Activated T-cell treated with anti-CD3 and anti-CD28 coated beads, Interleukin-2, amount 50 U/mL, for 24 hours (primary cell): ENCODE measurements at regions not wholly inside any gene's neighbourhood (a gene's known extent, or its start where the extent isn't known, plus 50 kb on each side); places are given as distances from the start of the nearest gene placed in this dataset.

ENCODE experiments used
- DNase-seq: peaks from one replicate; pipeline ENCODE4 v3.0.0-alpha.2; 2020
- H3K27ac Mint-ChIP-seq: 2 replicates; pipeline ENCODE4 v1.8.0; 2020; ENCODE audit warnings: mild to moderate bottlenecking, mixed read lengths
- H3K27me3 Mint-ChIP-seq: 2 replicates; pipeline ENCODE4 v1.8.0; 2020; ENCODE audit warnings: mixed read lengths
- H3K36me3 Mint-ChIP-seq: 2 replicates; pipeline ENCODE4 v1.8.0; 2020; ENCODE audit warnings: low read depth, mixed read lengths
- H3K4me1 Mint-ChIP-seq: 2 replicates; pipeline ENCODE4 v1.8.0; 2020; ENCODE audit warnings: low read depth, mixed read lengths
- H3K4me3 Mint-ChIP-seq: 2 replicates; pipeline ENCODE4 v1.8.0; 2020; ENCODE audit warnings: mild to moderate bottlenecking, moderate library complexity, mixed read lengths
- H3K9me3 Mint-ChIP-seq: 2 replicates; pipeline ENCODE4 v1.8.0; 2020; ENCODE audit warnings: mixed read lengths

- Mint-ChIP-seq H3K9me3 (peaks cover 3% of the 10 kb centered on the region), H3K4me3 (no peak overlapping the region), H3K27me3 (no peaks in the 10 kb centered on the region), H3K36me3 (no peaks in the 10 kb centered on the region), H3K4me1 (no peaks in the 10 kb centered on the region), H3K27ac (no peak overlapping the region)
- no peak for DNase-seq
Observed at GRCh38 chr5:3818624-3819023, 223.0 kb downstream of the IRX1 start.

- Mint-ChIP-seq H3K36me3 (no peaks in the 10 kb centered on the region), H3K27ac (no peak overlapping the region), H3K4me1 (no peaks in the 10 kb centered on the region), H3K4me3 (no peak overlapping the region), H3K27me3 (no peaks in the 10 kb centered on the region), H3K9me3 (no peaks in the 10 kb centered on the region)
- DNase-seq = no peak
Observed at GRCh38 chr5:3825531-3826451, 230.2 kb downstream of the IRX1 start.

- no peaks in the 10 kb centered on the region for H3K36me3 Mint-ChIP-seq
- no peaks in the 10 kb centered on the region for H3K27me3 Mint-ChIP-seq
- H3K4me3 Mint-ChIP-seq = no peak overlapping the region
- no peak overlapping the region for H3K27ac Mint-ChIP-seq
- no peak for DNase-seq
- H3K9me3 Mint-ChIP-seq = no peaks in the 10 kb centered on the region
- no peaks in the 10 kb centered on the region for H3K4me1 Mint-ChIP-seq
Observed at GRCh38 chr5:3827624-3828023, 232.0 kb downstream of the IRX1 start.

GRCh38 chr5:3828761-3829160 is 233.1 kb downstream of the IRX1 start:
- no peak for DNase-seq
- Mint-ChIP-seq H3K27ac (no peak overlapping the region), H3K4me3 (no peak overlapping the region), H3K36me3 (no peaks in the 10 kb centered on the region), H3K9me3 (no peaks in the 10 kb centered on the region), H3K27me3 (no peaks in the 10 kb centered on the region), H3K4me1 (no peaks in the 10 kb centered on the region)

- no peaks in the 10 kb centered on the region for H3K9me3 Mint-ChIP-seq
- no peak overlapping the region for H3K4me3 Mint-ChIP-seq
- H3K27me3 Mint-ChIP-seq = no peaks in the 10 kb centered on the region
- DNase-seq = no peak
- H3K36me3 Mint-ChIP-seq = no peaks in the 10 kb centered on the region
- no peak overlapping the region for H3K27ac Mint-ChIP-seq
- H3K4me1 Mint-ChIP-seq = no peaks in the 10 kb centered on the region
Observed at GRCh38 chr5:3833566-3833965, 237.9 kb downstream of the IRX1 start.

- H3K4me1 Mint-ChIP-seq = no peaks in the 10 kb centered on the region
- H3K27ac Mint-ChIP-seq = no peak overlapping the region
Observed at GRCh38 chr5:3835811-3836210, 240.2 kb downstream of the IRX1 start.

GRCh38 chr5:3836528-3836927 is 240.9 kb downstream of the IRX1 start:
- no peak for DNase-seq
- no peaks in the 10 kb centered on the region for H3K36me3 Mint-ChIP-seq
- H3K9me3 Mint-ChIP-seq = no peaks in the 10 kb centered on the region
- no peaks in the 10 kb centered on the region for H3K27me3 Mint-ChIP-seq
- H3K27ac Mint-ChIP-seq = no peak overlapping the region
- no peak overlapping the region for H3K4me3 Mint-ChIP-seq
- no peaks in the 10 kb centered on the region for H3K4me1 Mint-ChIP-seq

More at GRCh38 chr5:3835811-3836210, 240.2 kb downstream of the IRX1 start:
- Mint-ChIP-seq H3K9me3 (no peaks in the 10 kb centered on the region), H3K36me3 (no peaks in the 10 kb centered on the region), H3K4me3 (no peak overlapping the region), H3K27me3 (no peaks in the 10 kb centered on the region)
- DNase-seq = no peak

DNA sequence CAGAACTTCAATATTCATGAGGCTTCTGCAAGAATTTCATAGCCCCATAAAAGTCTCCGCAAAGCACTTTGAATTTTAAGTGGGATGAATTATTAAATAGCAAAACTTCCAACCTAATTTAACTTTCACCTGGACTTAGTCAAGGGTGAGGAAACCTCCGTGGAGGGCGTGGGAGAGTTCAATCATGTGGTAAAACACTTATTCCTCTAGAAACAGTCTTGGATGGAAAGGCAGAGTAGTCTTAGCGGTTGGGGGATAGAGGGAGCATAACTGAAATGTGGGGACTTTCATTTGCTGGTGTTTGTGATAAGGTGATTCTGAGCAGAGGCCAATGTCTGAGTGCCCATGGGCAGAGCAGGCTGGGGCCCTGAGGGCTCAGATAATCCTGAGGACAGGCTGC is 241.9 kb downstream of the IRX1 start:
- no peak overlapping the region for H3K4me3 Mint-ChIP-seq
- no peaks in the 10 kb centered on the region for H3K4me1 Mint-ChIP-seq
- no peaks in the 10 kb centered on the region for H3K27me3 Mint-ChIP-seq
- H3K36me3 Mint-ChIP-seq = no peaks in the 10 kb centered on the region
- H3K27ac Mint-ChIP-seq = no peak overlapping the region
- no peaks in the 10 kb centered on the region for H3K9me3 Mint-ChIP-seq
- no peak for DNase-seq

- DNase-seq = no peak
- H3K36me3 Mint-ChIP-seq = no peaks in the 10 kb centered on the region
- H3K27me3 Mint-ChIP-seq = no peaks in the 10 kb centered on the region
- no peaks in the 10 kb centered on the region for H3K4me1 Mint-ChIP-seq
- H3K9me3 Mint-ChIP-seq = no peaks in the 10 kb centered on the region
- no peak overlapping the region for H3K27ac Mint-ChIP-seq
- H3K4me3 Mint-ChIP-seq = no peak overlapping the region
Observed at GRCh38 chr5:3839151-3839550, 243.5 kb downstream of the IRX1 start.

DNA sequence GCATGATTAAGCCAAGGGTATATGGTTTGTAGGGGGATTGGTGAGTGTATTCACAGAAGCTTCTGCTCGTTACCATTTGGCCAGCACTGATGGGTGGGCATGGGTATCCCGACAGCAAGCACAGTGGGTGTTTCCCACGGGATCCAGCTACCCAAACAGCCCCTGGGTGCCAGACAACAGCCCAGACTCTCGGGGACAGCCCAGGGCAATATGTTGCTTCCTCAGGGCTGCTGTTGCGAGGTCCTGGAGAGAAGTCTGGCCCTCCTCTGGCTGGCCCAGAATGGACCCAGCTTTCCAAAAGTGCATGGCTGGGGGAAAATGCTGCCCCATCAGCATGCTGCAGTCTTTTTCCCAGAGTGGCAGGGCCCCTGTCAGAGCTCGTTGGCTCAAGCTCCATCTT is 247.0 kb downstream of the IRX1 start:
- DNase-seq = no peak
- H3K27ac Mint-ChIP-seq = no peak overlapping the region
- H3K27me3 Mint-ChIP-seq = no peaks in the 10 kb centered on the region
- no peaks in the 10 kb centered on the region for H3K36me3 Mint-ChIP-seq
- H3K4me1 Mint-ChIP-seq = no peaks in the 10 kb centered on the region
- H3K4me3 Mint-ChIP-seq = no peak overlapping the region
- no peaks in the 10 kb centered on the region for H3K9me3 Mint-ChIP-seq

- DNase-seq = no peak
- H3K4me3 Mint-ChIP-seq = no peak overlapping the region
- no peaks in the 10 kb centered on the region for H3K36me3 Mint-ChIP-seq
- H3K27me3 Mint-ChIP-seq = no peaks in the 10 kb centered on the region
- H3K4me1 Mint-ChIP-seq = no peaks in the 10 kb centered on the region
- peaks cover 2% of the 10 kb centered on the region for H3K9me3 Mint-ChIP-seq
- H3K27ac Mint-ChIP-seq = no peak overlapping the region
Observed at GRCh38 chr5:3843706-3844105, 248.1 kb downstream of the IRX1 start.

- H3K36me3 Mint-ChIP-seq = no peaks in the 10 kb centered on the region
- H3K27ac Mint-ChIP-seq = no peak overlapping the region
- no peak for DNase-seq
- H3K27me3 Mint-ChIP-seq = no peaks in the 10 kb centered on the region
- H3K4me1 Mint-ChIP-seq = no peaks in the 10 kb centered on the region
- H3K9me3 Mint-ChIP-seq = peaks cover 2% of the 10 kb centered on the region
- H3K4me3 Mint-ChIP-seq = no peak overlapping the region
Observed at GRCh38 chr5:3844266-3844665, 248.6 kb downstream of the IRX1 start.

DNA sequence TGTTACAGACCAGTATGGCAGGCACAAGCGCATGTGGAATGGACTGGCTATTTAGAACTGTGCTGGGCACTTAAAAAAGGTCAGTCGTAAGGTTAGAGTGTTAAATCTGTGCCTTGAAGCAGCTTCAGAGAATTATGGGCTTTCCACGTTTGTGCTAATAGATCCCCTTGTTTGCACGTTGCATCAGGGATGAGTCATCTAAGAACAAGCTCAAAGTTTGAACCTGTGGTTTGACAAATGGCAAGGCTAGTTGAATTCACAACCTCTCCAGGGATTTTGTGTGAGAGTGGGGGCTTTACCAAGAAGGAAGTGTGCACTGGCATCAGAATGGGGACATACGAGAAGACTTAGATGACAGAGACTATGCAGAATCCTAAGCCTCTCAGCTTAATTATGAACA is 249.6 kb downstream of the IRX1 start:
- H3K36me3 Mint-ChIP-seq = no peaks in the 10 kb centered on the region
- DNase-seq = no peak
- peaks cover 4% of the 10 kb centered on the region for H3K9me3 Mint-ChIP-seq
- no peaks in the 10 kb centered on the region for H3K4me1 Mint-ChIP-seq
- H3K27ac Mint-ChIP-seq = no peak overlapping the region
- H3K27me3 Mint-ChIP-seq = no peaks in the 10 kb centered on the region
- H3K4me3 Mint-ChIP-seq = no peak overlapping the region

- no peak overlapping the region for H3K4me3 Mint-ChIP-seq
- no peaks in the 10 kb centered on the region for H3K36me3 Mint-ChIP-seq
- H3K27ac Mint-ChIP-seq = no peak overlapping the region
- no peaks in the 10 kb centered on the region for H3K27me3 Mint-ChIP-seq
- H3K4me1 Mint-ChIP-seq = no peaks in the 10 kb centered on the region
- DNase-seq = no peak
- peaks cover 4% of the 10 kb centered on the region for H3K9me3 Mint-ChIP-seq
Observed at GRCh38 chr5:3852161-3852916, 256.7 kb downstream of the IRX1 start.

- no peaks in the 10 kb centered on the region for H3K27me3 Mint-ChIP-seq
- no peaks in the 10 kb centered on the region for H3K4me1 Mint-ChIP-seq
- no peak for DNase-seq
- H3K36me3 Mint-ChIP-seq = no peaks in the 10 kb centered on the region
- no peak overlapping the region for H3K27ac Mint-ChIP-seq
- H3K9me3 Mint-ChIP-seq = peaks cover 2% of the 10 kb centered on the region
- H3K4me3 Mint-ChIP-seq = no peak overlapping the region
Observed at GRCh38 chr5:3853362-3853761, 257.7 kb downstream of the IRX1 start.
